ENCODE measurements at regions not wholly inside any gene's neighbourhood (a gene's known extent, or its start where the extent isn't known, plus 50 kb on each side); places are given as distances from the start of the nearest gene placed in this dataset.

DNA sequence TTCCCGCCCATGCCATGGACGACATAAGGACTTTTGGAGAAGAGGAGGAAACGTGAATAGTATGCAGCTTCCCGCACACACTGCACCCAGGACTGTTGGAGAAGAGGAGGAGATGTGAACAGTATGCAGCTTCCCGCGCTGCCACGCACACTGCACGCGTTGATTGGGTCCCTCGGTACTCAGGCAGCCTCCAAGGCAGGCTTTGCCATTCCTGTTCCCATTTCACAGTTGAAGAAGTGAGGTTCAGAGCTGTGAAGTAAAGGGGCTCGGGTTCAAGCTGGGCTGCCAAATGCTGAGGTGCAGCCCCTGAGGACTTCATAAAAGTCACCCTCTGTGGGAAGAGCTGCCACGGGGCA is 147.9 kb upstream of the FAM20C start:
- Histone ChIP-seq H4K5ac (ENCODE audit: insufficient read length, low read depth, low read length) (no peak overlapping the region), H3K9me3 (ENCODE audit: insufficient read depth in 2 of 2, low read depth in 1 of 2, low read length in 1 of 2) (no peaks in the 10 kb centered on the region), H4K91ac (replicated peaks; ENCODE audit: insufficient read length, low read length) (no peak overlapping the region), H3K14ac (ENCODE audit: insufficient read length) (no peak overlapping the region), H3K27me3 (replicated peaks in 1 of 4; ENCODE audit: control insufficient read depth in 3 of 4, extremely low read depth in 1 of 4, insufficient read depth in 3 of 4, low read length in 3 of 4) (peaks cover 0 to 2% (median 0%) of the 10 kb centered on the region in 4 experiments; a peak in 1 of 7 replicates), H3K18ac (ENCODE audit: extremely low read depth, low read length) (no peak overlapping the region), H2BK20ac (ENCODE audit: low read length) (no peak overlapping the region), H3K9ac (replicated peaks in 1 of 4; ENCODE audit: extremely low read depth in 1 of 4, low read depth in 3 of 4, low read length in 3 of 4) (no peak overlapping the region), H3K23ac (ENCODE audit: insufficient read length) (no peak overlapping the region), H4K20me1 (replicated peaks in 1 of 2; ENCODE audit: control insufficient read depth in 1 of 2, insufficient read depth in 2 of 2, low read length in 2 of 2) (no peaks in the 10 kb centered on the region), H3K27ac (ENCODE audit: low read depth, low read length) (no peak overlapping the region), H3K4me2 (ENCODE audit: insufficient read depth in 1 of 2, low read depth in 2 of 2, low read length in 2 of 2) (no peak overlapping the region), H4K8ac (ENCODE audit: extremely low read depth, insufficient read depth, low read length) (no peak overlapping the region), H3K4ac (replicated peaks; ENCODE audit: insufficient read length, low read depth, low read length) (no peak overlapping the region), H3K23me2 (ENCODE audit: low read depth, low read length) (no peaks in the 10 kb centered on the region), H2AK5ac (ENCODE audit: low read depth, low read length) (no peak overlapping the region), H3K4me1 (replicated peaks in 1 of 4; ENCODE audit: control insufficient read depth in 3 of 4, insufficient read depth in 4 of 4, low read length in 3 of 4) (peaks cover 0 to 3% (median under 1%) of the 10 kb centered on the region in 4 experiments; a peak in 3 of 7 replicates), H3K79me1 (ENCODE audit: low read depth, low read length) (no peaks in the 10 kb centered on the region), H2BK5ac (ENCODE audit: low read depth, low read length) (no peak overlapping the region), H2BK12ac (ENCODE audit: low read depth, low read length) (no peak overlapping the region), H3K4me3 (ENCODE audit: extremely low read depth in 1 of 4, insufficient read depth in 2 of 4, low read depth in 3 of 4, low read length in 4 of 4) (no peak overlapping the region), H3K36me3 (ENCODE audit: control insufficient read depth in 2 of 4, insufficient read depth in 4 of 4, low read length in 3 of 4) (no peaks in the 10 kb centered on the region), H3K79me2 (ENCODE audit: control insufficient read depth in 1 of 2, insufficient read depth in 2 of 2, low read length in 2 of 2) (no peaks in the 10 kb centered on the region), H2AFZ (ENCODE audit: low read length) (no peak overlapping the region), H2BK120ac (replicated peaks; ENCODE audit: low read depth, low read length) (no peak overlapping the region), H2BK15ac (ENCODE audit: low read length) (no peak overlapping the region; the same call in 1 of the 2 replicates), H3K56ac (replicated peaks; ENCODE audit: insufficient read length, low read depth, low read length) (no peak overlapping the region)
- peak in 1 of 2 experiments; percentile 38 for DNase-seq (ENCODE audit: low read depth in 1 of 2, low spot score in 2 of 2)
- 88% methylated on average over 12 of the region's 12 CpGs; no CpG with 5 or more reads in 1 of the 2 experiments for WGBS, 2 experiments (ENCODE audit: extremely low coverage in 1 of 2, insufficient coverage in 1 of 2, insufficient read length in 1 of 2, insufficient replicate concordance in 2 of 2, low coverage in 1 of 2, low lambda C conversion rate in 2 of 2, missing lambda C conversion rate in 1 of 2)
- POLR2A ChIA-PET (ENCODE audit: partially characterized antibody) = interaction anchor here (1.7 kb wide), 1 partner anchor 11 kb away, joined by 4 read pairs; no protein-coding TSS in a partner anchor
- FAIRE-seq = no peak
- CTCF ChIA-PET (ENCODE audit: partially characterized antibody) = interaction anchor here (1.4 to 3.4 kb wide), 3 partner anchors 12 to 23 kb away, joined by 3 to 26 read pairs (median 10); no protein-coding TSS in a partner anchor
- TF ChIP-seq MAFK (IDR thresholded peaks at IDR 0.05; ENCODE audit: low read depth, low read length) (no peak), CEBPB (IDR thresholded peaks at IDR 0.05; ENCODE audit: low read depth, low read length) (no peak), SIX5 (IDR thresholded peaks at IDR 0.05; ENCODE audit: low read depth, low read length) (no peak), SIN3A (conservative IDR thresholded peaks at IDR 0.05 in 1 of 2, IDR thresholded peaks at IDR 0.05 in 1 of 2; ENCODE audit: low read depth in 1 of 2, low read length in 2 of 2) (no peak), TAF7 (optimal IDR thresholded peaks at IDR 0.05; ENCODE audit: borderline replicate concordance, low read depth, low read length) (no peak), JUND (IDR thresholded peaks at IDR 0.05; ENCODE audit: low read length) (no peak), USF2 (IDR thresholded peaks at IDR 0.05; ENCODE audit: low read length) (no peak), RNF2 (IDR thresholded peaks at IDR 0.05; ENCODE audit: borderline replicate concordance, low read depth, low read length, missing control alignments, poor library complexity, severe bottlenecking) (no peak), SUZ12 (IDR thresholded peaks at IDR 0.05; ENCODE audit: low read length) (no peak), POLR2A (IDR thresholded peaks at IDR 0.05; ENCODE audit: control extremely low read depth in 1 of 2, low read depth in 2 of 2, low read length in 2 of 2) (no peak), CREB1 (IDR thresholded peaks at IDR 0.05) (no peak), TAF1 (IDR thresholded peaks at IDR 0.05; ENCODE audit: low read depth, low read length) (no peak), KDM4A (IDR thresholded peaks at IDR 0.05; ENCODE audit: low read depth, low read length, severe bottlenecking) (no peak)

All from H1 (cell line).